HEK293T (cell line): ENCODE measurements at regions not wholly inside any gene's neighbourhood (a gene's known extent, or its start where the extent isn't known, plus 50 kb on each side); places are given as distances from the start of the nearest gene placed in this dataset.

Source experiments
- CTCF ChIA-PET: fragments of 350-600 bp; formaldehyde crosslinking; extraction: SDS; loops from one replicate; lab custom pipeline; 2021; ENCODE audit warnings: antibody characterized with exemption, inconsistent platforms; lab: Yijun Ruan, JAX
- POLR2A ChIA-PET: fragments of 350-600 bp; formaldehyde crosslinking; extraction: SDS; loops from one replicate; lab custom pipeline; 2020; ENCODE audit warnings: antibody characterized with exemption, inconsistent platforms; lab: Yijun Ruan, JAX
- DNase-seq: peaks from one replicate; pipeline ENCODE4 v3.0.0; 2012; ENCODE audit warnings: mixed read lengths; ENCODE audit errors: extremely low spot score
- ARNT ChIP-seq: fragments of 450-650 bp; IDR thresholded peaks from 2 replicates; pipeline ENCODE4 v1.6.1; 2017; ENCODE audit warnings: mild to moderate bottlenecking
- BHLHE40 ChIP-seq: fragments of 450-650 bp; IDR thresholded peaks from 2 replicates; pipeline ENCODE4 v1.6.1; 2016; ENCODE audit warnings: mild to moderate bottlenecking, moderate library complexity, borderline replicate concordance
- CTBP1 ChIP-seq: fragments of 450-650 bp; IDR thresholded peaks from 2 replicates; pipeline ENCODE4 v1.6.1; 2016; ENCODE audit warnings: borderline replicate concordance
- ELF4 ChIP-seq: fragments of 450-650 bp; IDR thresholded peaks from 2 replicates; pipeline ENCODE4 v1.6.1; 2017; ENCODE audit warnings: antibody characterized with exemption
- FOXA1 ChIP-seq: fragments of 450-650 bp; IDR thresholded peaks from 2 replicates; pipeline ENCODE4 v1.6.1; 2016; ENCODE audit warnings: mild to moderate bottlenecking
- FOXK2 ChIP-seq: fragments of 450-650 bp; IDR thresholded peaks from 2 replicates; pipeline ENCODE4 v1.6.1; 2016; ENCODE audit warnings: mild to moderate bottlenecking
- FOXM1 ChIP-seq: fragments of 450-650 bp; IDR thresholded peaks from 2 replicates; pipeline ENCODE4 v1.6.1; 2017; ENCODE audit warnings: mild to moderate bottlenecking, borderline replicate concordance
- HDGF ChIP-seq: fragments of 450-650 bp; IDR thresholded peaks from 2 replicates; pipeline ENCODE4 v1.6.1; 2017; ENCODE audit warnings: antibody characterized with exemption, borderline replicate concordance
- L3MBTL2 ChIP-seq: fragments of 450-650 bp; conservative IDR thresholded peaks from 2 replicates; pipeline ENCODE4 v1.6.1; 2016; ENCODE audit warnings: mild to moderate bottlenecking
- LEF1 ChIP-seq: fragments of 450-650 bp; IDR thresholded peaks from 2 replicates; pipeline ENCODE4 v1.6.1; 2017; ENCODE audit warnings: mild to moderate bottlenecking, borderline replicate concordance
- NFRKB ChIP-seq: fragments of 450-650 bp; IDR thresholded peaks from 2 replicates; pipeline ENCODE4 v1.6.1; 2016; ENCODE audit warnings: mild to moderate bottlenecking, moderate library complexity
- SP1 ChIP-seq: fragments of 450-650 bp; IDR thresholded peaks from 2 replicates; pipeline ENCODE4 v1.6.1; 2017
- SUZ12 ChIP-seq: fragments of 450-650 bp; IDR thresholded peaks from 2 replicates; pipeline ENCODE4 v1.6.1; 2016; ENCODE audit warnings: mild to moderate bottlenecking
- TARDBP ChIP-seq: fragments of 450-650 bp; IDR thresholded peaks from 2 replicates; pipeline ENCODE4 v1.6.1; 2016
- ZNF384 ChIP-seq: fragments of 450-650 bp; IDR thresholded peaks from 2 replicates; pipeline ENCODE4 v1.6.1; 2016
- TF ChIP-seq, protein P1 (sequence below): fragments of 450-650 bp; IDR thresholded peaks from 2 replicates; pipeline ENCODE4 v1.6.1; 2016

GRCh38 chr3:76345878-76346277 is 560.5 kb upstream of the ZNF717 start:
- CTCF ChIA-PET, result interaction anchor here (0.7 kb wide), 1 partner anchor 1767 kb away, joined by 3 read pairs; no protein-coding TSS in a partner anchor
- POLR2A ChIA-PET, result no interaction called here
- no peak for DNase-seq
- no peak for TF ChIP-seq CTBP1
- no peak for TF ChIP-seq ZNF384

DNA sequence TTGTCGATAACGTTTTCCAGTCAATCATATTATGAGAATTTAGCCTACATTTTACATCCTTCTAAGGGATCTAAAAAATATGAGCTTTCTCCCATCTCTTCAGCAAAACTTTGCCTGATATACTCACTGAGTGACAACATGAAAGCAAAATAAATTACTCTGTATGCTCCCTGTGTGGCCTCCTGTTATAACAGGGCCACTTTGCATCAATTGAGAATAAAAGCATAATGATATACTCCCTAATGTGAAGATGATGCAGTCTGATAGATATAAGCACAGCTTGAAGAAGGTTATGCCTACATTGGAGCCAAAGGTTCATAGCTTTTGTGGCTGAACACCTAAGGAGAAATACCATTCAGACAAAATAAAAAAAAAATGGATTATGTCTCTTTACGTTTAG is 561.3 kb upstream of the ZNF717 start:
- ChIA-PET CTCF (no interaction called here), POLR2A (no interaction called here)
- TF ChIP-seq CTBP1, result no peak
- TF ChIP-seq SUZ12, result no peak
- TF ChIP-seq L3MBTL2, result no peak
- no peak for TF ChIP-seq ELF4
- TF ChIP-seq ARNT, result no peak
- TF ChIP-seq ZNF384, result no peak
- TF ChIP-seq LEF1, result no peak
- TF ChIP-seq TARDBP, result no peak
- no peak for TF ChIP-seq SP1
- no peak for TF ChIP-seq FOXM1
- no peak for TF ChIP-seq BHLHE40
- TF ChIP-seq NFRKB, result no peak
- no peak for TF ChIP-seq FOXA1
- TF ChIP-seq, protein P1, sequence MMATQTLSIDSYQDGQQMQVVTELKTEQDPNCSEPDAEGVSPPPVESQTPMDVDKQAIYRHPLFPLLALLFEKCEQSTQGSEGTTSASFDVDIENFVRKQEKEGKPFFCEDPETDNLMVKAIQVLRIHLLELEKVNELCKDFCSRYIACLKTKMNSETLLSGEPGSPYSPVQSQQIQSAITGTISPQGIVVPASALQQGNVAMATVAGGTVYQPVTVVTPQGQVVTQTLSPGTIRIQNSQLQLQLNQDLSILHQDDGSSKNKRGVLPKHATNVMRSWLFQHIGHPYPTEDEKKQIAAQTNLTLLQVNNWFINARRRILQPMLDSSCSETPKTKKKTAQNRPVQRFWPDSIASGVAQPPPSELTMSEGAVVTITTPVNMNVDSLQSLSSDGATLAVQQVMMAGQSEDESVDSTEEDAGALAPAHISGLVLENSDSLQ, result no peak
- no peak for TF ChIP-seq HDGF

GRCh38 chr3:76349715-76350480 is 564.5 kb upstream of the ZNF717 start:
- DNase-seq, result no peak
- TF ChIP-seq LEF1 (no peak), SP1 (no peak), FOXA1 (no peak), L3MBTL2 (no peak), FOXK2 (no peak), NFRKB (no peak), BHLHE40 (no peak), CTBP1 (no peak), ZNF384 (no peak), HDGF (no peak), ELF4 (no peak), ARNT (no peak), TARDBP (no peak)
- TF ChIP-seq, protein P1, result no peak
- ChIA-PET CTCF (no interaction called here), POLR2A (no interaction called here)

More for the DNA sequence above, 561.3 kb upstream of the ZNF717 start:
- DNase-seq, result no peak

- POLR2A ChIA-PET, result no interaction called here
- no peak for DNase-seq
- TF ChIP-seq LEF1 (no peak), CTBP1 (no peak), TARDBP (no peak), HDGF (no peak), BHLHE40 (no peak), FOXM1 (no peak), L3MBTL2 (no peak), SUZ12 (no peak), SP1 (no peak), NFRKB (no peak)
- CTCF ChIA-PET, result no interaction called here
These were observed 566.7 kb upstream of the ZNF717 start for GRCh38 chr3:76352051-76352450.

GRCh38 chr3:76352511-76353284 is 567.3 kb upstream of the ZNF717 start:
- CTCF ChIA-PET, result no interaction called here

More at GRCh38 chr3:76352511-76353284, 567.3 kb upstream of the ZNF717 start:
- POLR2A ChIA-PET, result no interaction called here
- DNase-seq, result no peak
- TF ChIP-seq NFRKB (no peak), CTBP1 (no peak), HDGF (no peak), FOXM1 (no peak), TARDBP (no peak), SP1 (no peak), FOXA1 (no peak)
- TF ChIP-seq, protein P1, result no peak
